DOHH2 (cell line): ENCODE measurements at regions not wholly inside any gene's neighbourhood (a gene's known extent, or its start where the extent isn't known, plus 50 kb on each side); places are given as distances from the start of the nearest gene placed in this dataset.

Experiments
- H3F3A ChIP-seq: fragments of 200-600 bp; sonication (generic), shearing (Covaris generic); 2 replicates; pipeline ENCODE4 v1.6.0; 2016; ENCODE audit warnings: antibody characterized with exemption, mild to moderate bottlenecking; ENCODE audit not compliant: control insufficient read depth, insufficient read depth
- H3K27ac ChIP-seq: fragments of 200-600 bp; sonication (generic); 2 replicates; pipeline ENCODE4 v1.5.1; 2014; ENCODE audit warnings: low read depth, mild to moderate bottlenecking, low read length, moderate library complexity
- H3K27me3 ChIP-seq: fragments of 200-600 bp; sonication (generic); 2 replicates; pipeline ENCODE4 v1.6.1; 2014; ENCODE audit warnings: mild to moderate bottlenecking, low read length, mixed read lengths; ENCODE audit not compliant: control insufficient read depth
- H3K36me3 ChIP-seq: fragments of 200-600 bp; sonication (generic); 2 replicates; pipeline ENCODE4 v1.6.1; 2014; ENCODE audit warnings: mild to moderate bottlenecking, low read length, moderate library complexity, mixed read lengths; ENCODE audit not compliant: control insufficient read depth
- H3K4me1 ChIP-seq: fragments of 200-600 bp; sonication (generic); 2 replicates; pipeline ENCODE4 v1.6.1; 2014; ENCODE audit warnings: mild to moderate bottlenecking, low read length, mixed read lengths; ENCODE audit not compliant: control insufficient read depth
- H3K4me2 ChIP-seq: fragments of 200-600 bp; sonication (generic); 2 replicates; pipeline ENCODE4 v1.6.0; 2014; ENCODE audit warnings: mild to moderate bottlenecking, low read length, moderate library complexity
- H3K4me3 ChIP-seq: fragments of 200-600 bp; sonication (generic); 2 replicates; pipeline ENCODE4 v1.5.1; 2014; ENCODE audit warnings: mild to moderate bottlenecking, low read length, mixed read lengths
- H3K79me2 ChIP-seq: fragments of 200-600 bp; sonication (generic); 2 replicates; pipeline ENCODE4 v1.6.1; 2014; ENCODE audit warnings: mild to moderate bottlenecking, low read length, mixed read lengths; ENCODE audit not compliant: control insufficient read depth
- H3K9me2 ChIP-seq: fragments of 200-600 bp; sonication (generic); replicated peaks from 2 replicates; pipeline ENCODE4 v1.6.1; 2014; ENCODE audit warnings: mild to moderate bottlenecking, low read length, mixed read lengths; ENCODE audit not compliant: control insufficient read depth
- H3K9me3 ChIP-seq: fragments of 200-600 bp; sonication (generic); 2 replicates; pipeline ENCODE4 v1.6.1; 2014; ENCODE audit warnings: antibody characterized with exemption, low read length, mixed read lengths; ENCODE audit not compliant: control insufficient read depth, insufficient read depth
- H4K20me1 ChIP-seq: fragments of 200-600 bp; sonication (generic); 2 replicates; pipeline ENCODE4 v1.6.0; 2014; ENCODE audit warnings: low read depth, mild to moderate bottlenecking, antibody characterized with exemption, low read length, moderate library complexity; ENCODE audit not compliant: control insufficient read depth, insufficient read depth
- EZH2phosphoT487 ChIP-seq: fragments of 200-600 bp; sonication (generic); IDR thresholded peaks from 2 replicates; pipeline ENCODE4 v1.6.1; 2017; ENCODE audit warnings: borderline replicate concordance, mild to moderate bottlenecking, antibody characterized with exemption, low read length, moderate library complexity, mixed read lengths
- TF ChIP-seq, protein P1 (sequence below): fragments of 200-600 bp; sonication (generic); IDR thresholded peaks from one replicate; pipeline ENCODE4 v1.5.1; 2014; ENCODE audit warnings: antibody characterized with exemption, mild to moderate bottlenecking, low read depth, low read length; ENCODE audit not compliant: poor library complexity, severe bottlenecking

DNA sequence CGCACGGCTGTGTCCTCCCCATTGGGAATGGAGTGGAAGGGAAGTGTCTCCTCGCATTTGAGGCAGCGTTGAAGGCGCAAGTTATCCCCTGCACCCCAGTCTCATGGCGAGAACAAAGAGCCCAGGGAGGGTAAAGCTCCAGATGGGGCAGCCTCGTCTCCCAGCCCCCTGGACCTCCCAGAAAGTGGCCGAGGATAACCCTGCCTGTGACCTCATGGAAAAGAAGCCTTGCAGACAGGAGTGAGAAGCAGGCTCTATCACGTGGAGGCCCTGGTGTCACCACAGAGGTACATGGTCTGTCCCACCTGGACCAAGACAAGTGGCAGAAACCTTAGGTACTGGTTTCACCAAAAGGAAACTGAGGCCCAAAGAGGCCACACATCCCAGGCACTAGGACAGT, 134.8 kb upstream of the RPS6KA2 start:
- Histone ChIP-seq H3K9me3 (no peaks in the 10 kb centered on the region), H3K36me3 (no peaks in the 10 kb centered on the region), H3K9me2 (no peaks in the 10 kb centered on the region), H3K4me2 (no peak overlapping the region), H4K20me1 (no peaks in the 10 kb centered on the region), H3K27me3 (peaks cover 6% of the 10 kb centered on the region; the same call in 1 of the 2 replicates), H3F3A (no peaks in the 10 kb centered on the region), H3K4me3 (no peak overlapping the region), H3K4me1 (no peaks in the 10 kb centered on the region), H3K79me2 (no peaks in the 10 kb centered on the region), H3K27ac (no peak overlapping the region)
- TF ChIP-seq EZH2phosphoT487, result no peak
- TF ChIP-seq, protein P1, sequence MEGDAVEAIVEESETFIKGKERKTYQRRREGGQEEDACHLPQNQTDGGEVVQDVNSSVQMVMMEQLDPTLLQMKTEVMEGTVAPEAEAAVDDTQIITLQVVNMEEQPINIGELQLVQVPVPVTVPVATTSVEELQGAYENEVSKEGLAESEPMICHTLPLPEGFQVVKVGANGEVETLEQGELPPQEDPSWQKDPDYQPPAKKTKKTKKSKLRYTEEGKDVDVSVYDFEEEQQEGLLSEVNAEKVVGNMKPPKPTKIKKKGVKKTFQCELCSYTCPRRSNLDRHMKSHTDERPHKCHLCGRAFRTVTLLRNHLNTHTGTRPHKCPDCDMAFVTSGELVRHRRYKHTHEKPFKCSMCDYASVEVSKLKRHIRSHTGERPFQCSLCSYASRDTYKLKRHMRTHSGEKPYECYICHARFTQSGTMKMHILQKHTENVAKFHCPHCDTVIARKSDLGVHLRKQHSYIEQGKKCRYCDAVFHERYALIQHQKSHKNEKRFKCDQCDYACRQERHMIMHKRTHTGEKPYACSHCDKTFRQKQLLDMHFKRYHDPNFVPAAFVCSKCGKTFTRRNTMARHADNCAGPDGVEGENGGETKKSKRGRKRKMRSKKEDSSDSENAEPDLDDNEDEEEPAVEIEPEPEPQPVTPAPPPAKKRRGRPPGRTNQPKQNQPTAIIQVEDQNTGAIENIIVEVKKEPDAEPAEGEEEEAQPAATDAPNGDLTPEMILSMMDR, result no peak

DNA sequence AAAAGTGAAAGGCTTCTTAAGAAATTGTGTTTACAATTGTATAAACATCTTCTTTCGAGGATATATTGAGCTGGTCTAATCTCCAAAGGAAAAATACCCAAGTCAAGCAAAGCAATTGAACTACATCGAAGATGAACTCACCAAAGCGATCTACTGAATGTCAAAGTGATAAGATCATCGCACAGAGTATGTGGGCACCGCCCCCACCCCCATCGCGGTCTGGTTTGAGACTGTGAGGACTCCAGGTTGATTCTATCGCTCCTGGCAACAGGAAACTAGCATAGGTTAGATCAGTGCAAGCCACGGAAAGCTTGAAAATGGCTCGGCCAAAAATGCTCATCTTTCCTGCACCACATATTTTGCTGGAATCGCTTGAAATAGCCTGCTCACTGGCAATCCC, 133.2 kb upstream of the RPS6KA2 start:
- H3K4me2 ChIP-seq, result no peak overlapping the region
- no peaks in the 10 kb centered on the region for H3K9me3 ChIP-seq
- no peaks in the 10 kb centered on the region for H3K79me2 ChIP-seq
- no peaks in the 10 kb centered on the region for H3K4me1 ChIP-seq
- H3F3A ChIP-seq, result no peaks in the 10 kb centered on the region
- H3K27me3 ChIP-seq, result peaks cover 6% of the 10 kb centered on the region; the same call in 1 of the 2 replicates
- TF ChIP-seq, protein P1, result no peak
- no peak for TF ChIP-seq EZH2phosphoT487
- no peaks in the 10 kb centered on the region for H3K9me2 ChIP-seq
- H3K27ac ChIP-seq, result no peak overlapping the region
- H4K20me1 ChIP-seq, result no peaks in the 10 kb centered on the region
- H3K4me3 ChIP-seq, result no peak overlapping the region
- no peaks in the 10 kb centered on the region for H3K36me3 ChIP-seq

DNA sequence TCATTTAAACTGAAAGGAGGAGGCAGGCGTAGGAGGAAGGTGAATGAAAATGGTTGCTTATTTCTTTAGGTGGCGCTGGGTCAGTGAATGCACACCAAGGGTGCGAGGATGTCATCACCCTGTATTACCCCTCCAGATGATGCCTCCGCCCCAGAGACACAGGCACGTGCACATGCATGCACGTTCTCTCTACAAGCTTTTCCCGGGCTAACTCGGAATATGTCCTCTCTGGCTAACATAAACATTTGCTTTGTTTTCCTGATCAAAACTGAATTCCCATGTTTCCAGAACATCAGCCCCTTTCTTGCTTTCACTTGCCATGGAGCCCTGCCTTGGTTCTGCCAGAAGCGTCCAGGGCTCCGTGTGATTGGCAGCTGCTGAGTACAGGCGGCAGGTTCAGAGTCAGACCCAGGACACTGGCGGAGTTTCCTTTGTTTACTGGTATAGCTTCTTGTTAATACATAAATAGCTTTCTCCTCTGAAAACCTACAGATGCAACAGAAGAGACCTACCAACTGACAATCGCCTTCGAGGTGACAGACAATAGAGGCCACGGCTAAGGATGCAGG, 131.2 kb upstream of the RPS6KA2 start:
- Histone ChIP-seq H3K9me2 (no peaks in the 10 kb centered on the region), H3K4me1 (no peaks in the 10 kb centered on the region), H3K4me2 (no peak overlapping the region), H3K79me2 (no peaks in the 10 kb centered on the region), H3K9me3 (no peaks in the 10 kb centered on the region), H3K4me3 (no peak overlapping the region), H3K27ac (no peak overlapping the region), H3K36me3 (no peaks in the 10 kb centered on the region), H3K27me3 (peaks cover 6% of the 10 kb centered on the region; the same call in 1 of the 2 replicates), H3F3A (no peaks in the 10 kb centered on the region), H4K20me1 (no peaks in the 10 kb centered on the region)
- TF ChIP-seq, protein P1, result no peak
- TF ChIP-seq EZH2phosphoT487, result no peak
